ENCODE measurements at regions not wholly inside any gene's neighbourhood (a gene's known extent, or its start where the extent isn't known, plus 50 kb on each side); places are given as distances from the start of the nearest gene placed in this dataset.

GRCh38 chr1:30325085-30325935 is 398.1 kb downstream of the MATN1 start:
- no peak for DNase-seq

DNA sequence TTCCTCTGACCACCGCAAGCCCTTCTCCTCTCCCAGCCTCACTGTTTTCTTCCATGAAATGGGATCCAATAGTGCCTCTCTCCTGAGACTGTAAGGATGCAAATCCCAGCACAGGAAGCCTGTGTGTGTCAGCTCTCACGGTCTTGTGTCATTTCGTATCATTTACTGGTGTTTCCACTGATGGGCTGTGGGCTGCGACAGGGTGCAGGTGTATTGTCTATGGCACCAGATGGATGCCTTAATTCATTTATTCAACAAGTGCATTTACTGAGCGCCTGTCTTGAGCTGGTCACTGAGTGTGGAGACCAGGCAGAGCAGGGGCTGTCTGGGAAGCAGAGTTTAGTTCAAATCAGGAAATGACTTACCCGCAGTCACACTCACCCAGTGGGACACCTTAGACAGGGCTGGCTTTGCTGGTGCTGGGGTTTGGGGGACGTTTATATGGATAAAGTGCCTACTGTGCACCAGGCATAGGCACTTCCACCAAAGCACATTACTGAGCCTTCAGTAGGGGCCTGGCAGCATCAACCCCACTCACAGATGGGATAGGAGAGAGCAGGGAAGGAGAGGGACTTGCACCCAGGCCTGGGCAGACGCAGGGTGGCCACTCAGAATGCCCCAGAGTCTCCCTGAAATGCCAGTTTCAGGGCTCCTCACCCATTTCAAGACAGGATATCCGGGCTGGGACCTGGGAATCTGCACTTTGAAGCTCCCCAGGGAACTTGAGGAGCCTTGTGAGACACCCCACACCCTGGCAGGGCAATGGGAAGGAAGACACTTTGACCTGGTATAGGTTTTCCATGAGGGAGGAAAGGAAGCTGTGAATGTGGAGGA is 398.9 kb downstream of the MATN1 start:
- no peak for DNase-seq

DNA sequence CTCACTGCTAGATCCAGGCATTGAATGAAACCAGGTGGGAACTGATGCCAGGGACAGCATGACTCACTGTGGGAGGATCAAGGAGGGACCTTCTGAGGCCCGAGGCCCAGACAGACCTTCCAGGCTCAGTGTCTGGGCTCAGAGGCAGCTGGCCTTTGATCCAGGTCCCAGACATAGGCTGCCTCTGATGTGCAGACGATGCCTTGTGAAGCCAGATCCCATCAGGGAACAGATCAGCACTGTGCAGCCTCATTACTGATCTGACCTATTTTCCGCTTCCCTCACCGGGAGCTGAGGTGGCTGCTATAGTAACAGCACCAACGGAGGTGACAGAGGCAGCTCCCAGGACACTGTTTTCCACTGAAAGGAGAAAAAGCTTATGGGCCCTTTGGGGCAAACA is 399.5 kb downstream of the MATN1 start:
- DNase-seq = no peak

GRCh38 chr1:30323352-30323751 is 400.0 kb downstream of the MATN1 start:
- no peak for DNase-seq

DNA sequence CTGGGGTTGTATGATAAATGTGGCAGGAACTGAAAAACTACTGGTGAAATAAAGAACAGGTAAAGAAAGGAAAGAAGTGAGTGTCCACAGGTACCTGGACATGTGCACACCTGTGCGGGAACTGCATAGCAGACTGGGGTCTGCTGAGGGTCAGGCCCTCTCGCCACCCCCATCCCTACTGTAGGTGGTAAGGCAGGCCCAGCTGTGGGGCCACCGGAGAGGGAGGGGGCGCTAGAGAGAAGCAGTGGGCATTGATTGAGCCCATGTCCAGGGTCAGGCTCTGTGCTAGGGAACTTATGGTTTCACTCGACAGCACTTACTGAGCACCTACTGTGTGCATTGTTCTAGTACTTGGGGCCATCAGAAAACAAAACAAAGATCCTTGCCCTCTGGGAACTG is 400.5 kb downstream of the MATN1 start:
- DNase-seq = no peak

DNA sequence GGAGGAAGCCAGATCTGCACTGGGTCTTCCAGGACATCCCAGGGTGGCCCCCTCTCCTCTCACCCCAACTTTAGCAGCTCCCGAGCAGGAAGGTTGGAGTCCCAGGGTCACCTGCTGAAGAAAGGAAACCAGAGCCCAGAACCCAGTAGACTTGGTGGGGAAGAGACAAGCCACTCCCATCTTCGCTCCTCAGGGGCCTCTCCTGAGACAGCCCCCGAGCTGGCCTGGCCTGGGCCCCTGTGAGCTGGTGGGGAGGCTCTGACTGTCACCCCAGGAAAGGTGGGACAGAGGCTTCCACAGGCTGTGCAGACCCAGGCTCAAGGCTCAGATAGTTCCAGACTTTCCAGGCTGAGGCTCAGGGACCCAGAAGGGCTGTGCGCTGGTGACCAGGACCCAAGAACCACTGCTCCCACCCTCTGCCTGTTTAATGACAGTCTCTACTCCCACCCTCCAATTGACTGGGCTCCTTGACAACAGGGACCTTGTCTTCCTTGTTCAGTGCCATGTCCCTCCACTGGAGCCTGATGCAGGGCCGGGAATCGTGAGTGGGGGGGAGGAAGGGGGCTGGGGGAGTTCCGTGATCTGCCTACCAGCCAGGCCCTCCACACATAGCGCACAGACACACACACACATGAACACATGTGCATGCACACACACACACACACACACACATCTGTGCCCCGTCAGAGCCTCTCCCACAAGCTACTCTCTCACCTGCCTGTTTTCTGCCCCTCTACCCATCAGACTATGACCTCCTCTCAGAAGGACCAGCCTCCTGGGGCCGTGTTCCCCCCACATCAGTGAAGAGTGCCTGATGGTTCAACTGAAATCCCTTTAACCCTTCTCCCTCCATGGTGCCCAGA is 401.2 kb downstream of the MATN1 start:
- no peak for DNase-seq

DNA sequence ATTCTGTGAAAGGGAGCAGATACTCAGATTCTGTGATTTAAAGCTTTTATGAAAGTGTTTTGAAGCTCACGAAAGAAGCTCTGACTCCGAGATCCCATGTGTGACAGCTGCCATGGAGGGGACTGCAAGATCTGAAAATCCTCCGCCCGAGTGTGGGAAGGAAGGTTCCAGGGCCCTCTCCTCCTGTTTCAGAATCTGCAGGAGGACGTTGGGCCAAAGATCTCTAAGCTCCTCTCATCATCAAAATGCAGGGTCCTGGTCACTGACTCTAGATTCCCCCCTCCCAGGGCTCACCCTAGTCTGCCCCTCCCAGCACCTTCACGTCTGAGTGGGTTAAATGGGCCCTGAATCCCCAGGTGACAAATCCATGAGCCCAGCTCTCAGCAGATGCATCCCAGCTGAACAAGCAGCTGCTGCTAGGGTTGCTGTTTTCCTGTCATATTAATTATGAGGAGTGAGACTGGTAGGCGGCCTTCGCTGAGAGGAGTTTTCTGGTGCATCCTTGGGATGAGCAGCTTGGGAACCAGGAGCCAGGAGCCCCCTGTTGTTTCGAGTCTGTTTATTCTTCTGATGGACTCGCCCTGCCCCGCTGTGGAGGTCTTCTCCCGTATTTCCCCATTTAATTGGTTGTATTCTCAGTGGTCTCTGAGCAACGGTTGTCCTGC is 402.0 kb downstream of the MATN1 start:
- no peak for DNase-seq

GRCh38 chr1:30320581-30320890 is 402.8 kb downstream of the MATN1 start:
- DNase-seq = no peak

DNA sequence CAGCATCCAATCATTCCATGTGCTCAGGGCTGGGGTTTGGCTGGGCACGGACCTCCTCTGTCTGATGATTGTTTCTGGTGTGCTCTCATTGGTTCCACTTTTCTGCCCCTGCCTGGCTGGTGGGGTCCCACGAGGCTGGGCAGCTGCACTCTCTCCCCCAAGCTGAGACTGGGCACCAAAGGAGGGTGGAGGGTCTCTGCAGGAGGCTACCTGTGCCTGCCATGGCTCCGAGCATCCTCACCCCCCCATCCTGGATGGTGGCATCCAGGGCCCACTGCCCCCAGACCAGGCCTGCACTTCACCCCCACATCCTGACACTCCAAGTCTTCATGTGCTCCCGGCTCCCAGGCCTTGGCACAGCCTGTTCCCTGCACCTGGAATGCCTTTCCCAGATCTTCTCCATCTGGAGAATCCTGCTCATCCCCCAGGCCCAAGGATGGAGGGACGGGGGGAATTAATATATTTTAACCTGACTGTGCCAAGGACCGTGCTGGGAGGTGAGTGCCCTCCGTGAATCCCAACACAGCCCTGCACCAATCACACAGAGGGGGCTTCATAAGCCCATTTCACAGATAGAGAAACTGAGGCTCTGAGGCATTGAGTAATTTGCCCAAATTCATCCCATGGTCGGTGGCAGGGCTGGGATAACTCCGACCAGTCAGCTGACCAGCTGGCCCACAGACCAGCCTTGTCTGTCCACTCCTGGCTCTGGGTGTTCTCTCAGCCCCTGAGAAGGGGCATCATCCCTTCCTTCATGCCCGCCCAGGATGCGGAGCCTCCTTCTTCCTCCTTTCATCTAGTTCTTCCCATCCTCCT is 403.4 kb downstream of the MATN1 start:
- no peak for DNase-seq

DNA sequence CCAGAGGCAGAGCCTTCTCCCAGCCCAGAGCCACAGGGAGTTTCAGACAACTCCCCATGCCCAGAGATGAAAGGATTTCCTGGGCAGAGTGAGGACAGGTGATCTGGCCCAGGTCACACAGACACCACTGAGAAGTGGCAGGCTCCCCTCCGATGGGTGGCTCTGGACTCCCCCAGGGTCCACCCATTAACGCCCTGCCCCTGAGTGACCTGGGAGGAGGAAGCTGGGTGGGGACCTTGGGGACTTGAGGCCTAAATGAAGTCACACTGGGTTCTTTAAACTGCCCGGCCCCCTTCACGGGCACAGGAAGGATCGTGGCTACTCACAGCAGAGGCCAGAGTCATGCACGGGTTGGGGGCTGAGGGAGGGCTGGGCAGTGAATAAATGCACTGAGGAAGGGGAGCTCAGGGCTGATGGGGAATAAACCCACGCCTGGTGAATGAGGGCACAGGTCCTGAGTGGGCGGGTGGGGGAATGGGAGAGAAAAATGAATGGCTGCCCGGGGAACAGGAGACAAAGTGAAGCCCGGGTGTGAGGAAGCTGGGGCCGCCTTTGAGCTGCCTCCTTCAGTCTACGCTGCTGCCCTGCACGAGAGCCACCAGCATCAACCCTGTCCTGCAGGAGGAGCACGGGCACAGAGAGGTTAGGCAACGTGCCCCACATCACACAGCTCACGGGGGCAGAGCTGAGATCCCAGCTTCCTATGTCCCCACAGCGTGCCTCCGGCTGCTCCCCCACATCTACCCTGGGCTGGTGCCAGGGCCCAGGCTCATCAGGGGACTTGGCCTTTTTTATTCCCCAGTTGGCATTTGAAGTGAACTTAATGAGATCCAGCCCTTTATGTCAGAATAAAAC is 404.3 kb downstream of the MATN1 start:
- no peak for DNase-seq

DNA sequence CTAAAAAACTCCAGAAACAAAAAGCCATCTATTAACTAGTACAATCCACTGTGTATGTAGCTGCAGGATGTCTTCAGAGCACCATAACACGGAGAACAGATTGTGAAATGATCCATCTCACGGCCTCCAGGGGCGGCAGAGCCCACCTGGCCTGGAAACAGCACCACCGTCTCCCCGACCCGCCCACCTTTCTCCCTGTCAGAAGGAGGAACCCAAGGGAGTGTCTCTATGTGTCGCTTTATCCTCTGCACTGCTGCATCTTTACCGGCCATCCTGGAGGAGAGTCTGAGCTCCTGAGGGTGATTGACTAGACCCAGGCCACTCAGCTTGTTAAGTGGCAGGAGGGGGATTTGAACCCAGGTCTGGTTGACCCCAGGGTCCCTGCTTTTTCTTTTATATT is 405.0 kb downstream of the MATN1 start:
- DNase-seq = no peak

- DNase-seq = no peak
Observed at GRCh38 chr1:30317921-30318320, 405.5 kb downstream of the MATN1 start.

GRCh38 chr1:30316056-30316455 is 407.3 kb downstream of the MATN1 start:
- DNase-seq = no peak

DNA sequence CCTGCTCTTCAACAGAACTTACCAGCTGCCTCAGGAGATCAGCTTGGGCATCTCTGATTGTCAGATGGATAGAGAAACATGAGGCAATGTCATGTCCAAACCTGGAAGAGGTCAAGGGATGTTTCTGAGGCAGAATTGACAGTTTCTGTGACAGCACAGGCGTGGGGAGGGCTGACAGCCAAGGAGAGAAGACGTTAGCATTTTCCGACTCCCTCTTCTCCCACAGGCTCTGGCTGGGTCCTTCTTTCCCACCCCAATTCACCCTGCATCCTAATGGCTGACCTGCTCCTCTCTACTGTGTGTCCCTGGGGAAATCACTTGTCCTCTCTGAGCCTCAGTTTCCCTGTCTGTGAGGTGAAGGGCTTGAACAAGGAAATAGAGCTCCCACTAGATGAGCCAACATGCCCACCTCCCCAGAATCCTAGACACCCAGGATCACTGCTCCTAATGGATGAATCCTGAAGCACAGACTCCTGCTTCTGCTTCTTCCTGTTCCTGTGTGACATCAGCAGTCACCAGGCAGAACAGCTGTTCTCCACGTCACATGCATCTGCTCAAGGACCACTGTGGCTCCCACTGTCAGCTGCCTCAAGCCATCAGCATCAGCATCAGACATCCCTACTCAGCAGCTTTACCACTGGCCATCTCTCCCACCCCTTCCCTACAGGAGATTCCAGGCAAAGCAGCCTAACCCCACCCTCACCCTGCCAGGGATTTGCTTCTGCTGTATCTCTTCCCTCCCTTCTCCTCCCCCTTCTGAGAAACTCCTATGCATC is 408.0 kb downstream of the MATN1 start:
- no peak for DNase-seq

DNA sequence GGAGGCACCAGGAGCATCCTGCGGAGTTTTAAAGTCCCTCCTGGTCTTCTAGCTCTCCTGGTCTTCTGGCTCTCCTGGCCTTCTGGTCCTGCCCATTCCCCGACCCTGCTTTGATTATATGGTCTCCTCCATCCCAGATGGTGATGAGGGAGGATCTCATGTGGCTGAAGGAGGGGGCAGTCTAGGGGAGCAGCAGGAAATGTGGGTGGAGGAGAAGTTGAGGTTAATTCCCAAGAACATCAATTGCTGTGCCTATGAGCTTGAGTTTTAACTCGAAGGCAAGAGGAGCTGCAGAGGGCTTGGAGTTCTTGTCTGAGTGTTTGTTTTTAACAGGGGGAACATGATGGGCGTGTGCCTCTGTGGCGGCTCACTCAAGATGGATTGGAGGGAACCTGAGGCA is 408.8 kb downstream of the MATN1 start:
- no peak for DNase-seq

DNA sequence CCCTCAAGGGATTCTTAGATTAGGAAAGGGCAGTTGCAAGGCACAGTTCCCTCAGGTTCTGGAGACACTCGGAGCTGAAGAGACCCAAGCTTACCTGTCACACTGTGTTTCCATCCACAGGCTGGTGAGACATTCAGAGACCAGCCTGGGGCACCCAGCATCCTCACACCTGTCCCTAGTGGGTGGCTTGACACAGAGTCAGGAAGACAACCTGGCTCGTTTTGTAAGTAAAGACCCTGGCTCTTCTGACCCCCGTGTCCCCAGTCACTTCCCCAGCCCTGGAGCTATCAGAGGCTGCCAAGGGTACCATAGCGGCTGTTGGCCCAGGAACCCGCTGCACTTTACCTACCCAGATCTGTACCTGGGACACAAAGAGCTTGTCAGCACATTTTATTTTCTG is 409.8 kb downstream of the MATN1 start:
- DNase-seq = no peak

GRCh38 chr1:30313176-30313575 is 410.2 kb downstream of the MATN1 start:
- DNase-seq = no peak

DNA sequence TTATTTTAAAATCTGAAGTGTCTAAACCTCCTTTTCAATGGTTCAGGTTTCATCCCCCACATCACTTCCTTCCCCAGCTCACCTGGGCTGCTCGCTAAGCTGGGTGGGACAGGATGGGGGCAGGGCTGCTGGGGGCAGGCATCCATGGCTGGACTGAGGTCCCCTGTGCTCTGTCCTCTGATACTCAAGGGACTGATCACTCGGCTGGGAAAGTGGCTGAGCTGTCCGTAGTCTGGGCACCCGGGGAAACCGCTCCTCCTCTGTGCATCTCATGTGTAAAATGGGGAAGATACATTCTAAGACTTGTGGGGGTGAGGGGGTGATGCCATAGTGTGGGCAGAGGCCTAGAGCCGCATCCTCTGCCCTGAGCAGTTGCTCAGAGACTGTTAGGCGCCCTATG is 411.2 kb downstream of the MATN1 start:
- no peak for DNase-seq

GRCh38 chr1:30311749-30312148 is 411.6 kb downstream of the MATN1 start:
- no peak for DNase-seq
